Loucy (cell line): ENCODE measurements at regions not wholly inside any gene's neighbourhood (a gene's known extent, or its start where the extent isn't known, plus 50 kb on each side); places are given as distances from the start of the nearest gene placed in this dataset.

Source experiments
- H2AFZ ChIP-seq: fragments of 200-600 bp; sonication (generic); 2 replicates; pipeline ENCODE4 v1.6.0; 2016; ENCODE audit warnings: antibody characterized with exemption, mild to moderate bottlenecking, low read length, moderate library complexity
- H3F3A ChIP-seq: fragments of 200-600 bp; 2 replicates; pipeline ENCODE4 v1.6.0; 2016; ENCODE audit warnings: antibody characterized with exemption, low read depth, mild to moderate bottlenecking
- H3K27me3 ChIP-seq: fragments of 200-600 bp; sonication (generic); 2 replicates; pipeline ENCODE4 v1.6.1; 2014; ENCODE audit warnings: low read length, mild to moderate bottlenecking; ENCODE audit not compliant: insufficient read depth, poor library complexity, severe bottlenecking
- H3K36me3 ChIP-seq: fragments of 200-600 bp; sonication (generic); 2 replicates; pipeline ENCODE4 v1.6.1; 2016; ENCODE audit warnings: low read length; ENCODE audit not compliant: insufficient read depth
- H3K4me1 ChIP-seq: fragments of 200-600 bp; sonication (generic); 2 replicates; pipeline ENCODE4 v1.5.1; 2014; ENCODE audit warnings: low read length, mild to moderate bottlenecking; ENCODE audit not compliant: insufficient read depth, poor library complexity, severe bottlenecking
- H3K4me2 ChIP-seq: fragments of 200-600 bp; sonication (generic); 2 replicates; pipeline ENCODE4 v1.6.0; 2014; ENCODE audit warnings: antibody characterized with exemption, low read length, low read depth, mild to moderate bottlenecking; ENCODE audit not compliant: poor library complexity, severe bottlenecking
- H3K4me3 ChIP-seq: fragments of 200-600 bp; sonication (generic); 2 replicates; pipeline ENCODE4 v1.5.1; 2014; ENCODE audit warnings: low read length, mild to moderate bottlenecking, mixed read lengths; ENCODE audit not compliant: poor library complexity, severe bottlenecking
- H3K79me2 ChIP-seq: fragments of 200-600 bp; sonication (generic); 2 replicates; pipeline ENCODE4 v1.6.1; 2014; ENCODE audit warnings: low read length; ENCODE audit not compliant: insufficient read depth
- H3K9ac ChIP-seq: fragments of 200-600 bp; sonication (generic); 2 replicates; pipeline ENCODE4 v1.6.0; 2014; ENCODE audit warnings: mild to moderate bottlenecking, low read depth, low read length, moderate library complexity; ENCODE audit not compliant: poor library complexity, severe bottlenecking
- H3K9me2 ChIP-seq: fragments of 200-600 bp; sonication (generic); replicated peaks from 2 replicates; pipeline ENCODE4 v1.6.1; 2016; ENCODE audit warnings: low read depth, low read length, mixed read lengths
- H3K9me3 ChIP-seq: fragments of 200-600 bp; sonication (generic); 2 replicates; pipeline ENCODE4 v1.6.1; 2014; ENCODE audit warnings: mild to moderate bottlenecking, antibody characterized with exemption, low read length, low read depth; ENCODE audit not compliant: insufficient read depth
- H4K20me1 ChIP-seq: fragments of 200-600 bp; sonication (generic); 2 replicates; pipeline ENCODE4 v1.6.0; 2014; ENCODE audit warnings: antibody characterized with exemption, low read length, mild to moderate bottlenecking; ENCODE audit not compliant: insufficient read depth, poor library complexity, severe bottlenecking
- CTCF ChIP-seq: fragments of 200-600 bp; sonication (generic); conservative IDR thresholded peaks from 2 replicates; pipeline ENCODE4 v1.5.1; 2014; ENCODE audit warnings: mild to moderate bottlenecking, antibody characterized with exemption, low read length
- EZH2phosphoT487 ChIP-seq: fragments of 200-600 bp; IDR thresholded peaks from 2 replicates; pipeline ENCODE4 v1.6.1; 2018; ENCODE audit warnings: antibody characterized with exemption, mild to moderate bottlenecking, moderate library complexity, borderline replicate concordance

- no peak overlapping the region for H2AFZ ChIP-seq
- H3K79me2 ChIP-seq, result no peaks in the 10 kb centered on the region
- H3K27me3 ChIP-seq, result no peaks in the 10 kb centered on the region
- no peaks in the 10 kb centered on the region for H3F3A ChIP-seq
- H3K9me3 ChIP-seq, result no peaks in the 10 kb centered on the region
- H3K4me3 ChIP-seq, result no peak overlapping the region
- no peaks in the 10 kb centered on the region for H3K9me2 ChIP-seq
- H4K20me1 ChIP-seq, result no peaks in the 10 kb centered on the region
- peak overlapping the region; percentile 45 for H3K4me2 ChIP-seq
- H3K4me1 ChIP-seq, result peaks cover 14% of the 10 kb centered on the region
- H3K9ac ChIP-seq, result peak overlapping the region; percentile 10
- no peak for TF ChIP-seq CTCF
- no peak for TF ChIP-seq EZH2phosphoT487
- H3K36me3 ChIP-seq, result no peaks in the 10 kb centered on the region
Measured at GRCh38 chr2:181252262-181253148, 204.7 kb upstream of the ITGA4 start.

GRCh38 chr2:181253438-181253837, 203.7 kb upstream of the ITGA4 start:
- Histone ChIP-seq H3K4me3 (no peak overlapping the region), H3K4me2 (peak overlapping the region; percentile 45), H3K36me3 (no peaks in the 10 kb centered on the region), H2AFZ (no peak overlapping the region), H3F3A (no peaks in the 10 kb centered on the region), H4K20me1 (no peaks in the 10 kb centered on the region), H3K27me3 (no peaks in the 10 kb centered on the region), H3K4me1 (peaks cover 14% of the 10 kb centered on the region), H3K9me2 (no peaks in the 10 kb centered on the region), H3K9ac (peak overlapping the region; percentile 10), H3K79me2 (no peaks in the 10 kb centered on the region), H3K9me3 (no peaks in the 10 kb centered on the region)
- TF ChIP-seq EZH2phosphoT487 (no peak), CTCF (no peak)

- Histone ChIP-seq H3K9me3 (no peaks in the 10 kb centered on the region), H3K9ac (no peak overlapping the region), H3K4me3 (no peak overlapping the region), H3K4me1 (peaks cover 14% of the 10 kb centered on the region), H2AFZ (no peak overlapping the region), H3K4me2 (no peak overlapping the region), H3F3A (no peaks in the 10 kb centered on the region), H3K36me3 (no peaks in the 10 kb centered on the region), H3K9me2 (no peaks in the 10 kb centered on the region), H3K27me3 (no peaks in the 10 kb centered on the region), H4K20me1 (no peaks in the 10 kb centered on the region), H3K79me2 (no peaks in the 10 kb centered on the region)
- no peak for TF ChIP-seq CTCF
- no peak for TF ChIP-seq EZH2phosphoT487
Measured at GRCh38 chr2:181255651-181256050, 201.5 kb upstream of the ITGA4 start.
